Type B pancreatic cell (in vitro differentiated cells): ENCODE measurements at regions not wholly inside any gene's neighbourhood (a gene's known extent, or its start where the extent isn't known, plus 50 kb on each side); places are given as distances from the start of the nearest gene placed in this dataset.

Experiments used
- DNase-seq: peaks from one replicate; pipeline ENCODE4 v3.0.0; 2021; ENCODE audit warnings: mixed read lengths; ENCODE audit not compliant: unreplicated experiment; ENCODE audit errors: extremely low spot score
- H3K27ac Mint-ChIP-seq: 2 replicates; pipeline ENCODE4 v1.8.0; 2021; ENCODE audit warnings: mild to moderate bottlenecking, mixed read lengths
- H3K27me3 Mint-ChIP-seq: 2 replicates; pipeline ENCODE4 v1.8.0; 2021; ENCODE audit warnings: mixed read lengths
- H3K36me3 Mint-ChIP-seq: 2 replicates; pipeline ENCODE4 v1.8.0; 2021; ENCODE audit warnings: mixed read lengths
- H3K4me1 Mint-ChIP-seq: one replicate; pipeline ENCODE4 v1.8.0; 2021; ENCODE audit warnings: mixed read lengths; ENCODE audit not compliant: unreplicated experiment
- H3K4me3 Mint-ChIP-seq: 2 replicates; pipeline ENCODE4 v1.8.0; 2021; ENCODE audit warnings: mild to moderate bottlenecking, mixed read lengths
- H3K9me3 Mint-ChIP-seq: 2 replicates; pipeline ENCODE4 v1.8.0; 2021; ENCODE audit warnings: mixed read lengths
- CTCF ChIP-seq: fragments of 200-600 bp; sonication (generic); conservative IDR thresholded peaks from 2 replicates; pipeline ENCODE4 v1.5.0; 2021; ENCODE audit warnings: antibody characterized with exemption, mild to moderate bottlenecking

DNA sequence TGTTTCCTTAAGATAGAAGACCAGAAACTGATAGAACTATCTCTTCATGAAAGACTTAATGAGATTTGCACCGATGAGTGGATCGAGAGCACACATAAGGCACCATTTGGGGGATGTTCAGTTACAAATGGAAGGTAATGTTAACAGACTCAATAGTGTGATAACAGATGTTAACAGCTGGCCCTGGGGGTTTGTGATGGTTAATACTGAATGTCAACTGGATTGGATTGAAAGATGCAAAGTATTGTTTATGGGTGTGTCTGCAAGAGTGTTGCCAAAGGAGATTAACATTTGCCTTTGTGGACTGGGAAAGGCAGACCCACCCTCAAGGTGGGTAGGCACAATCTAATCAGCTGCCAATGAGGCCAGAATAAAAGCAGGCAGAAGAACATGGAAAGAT is 130.5 kb upstream of the DGKB start:
- H3K36me3 Mint-ChIP-seq, result no peaks in the 10 kb centered on the region
- H3K9me3 Mint-ChIP-seq, result no peaks in the 10 kb centered on the region
- DNase-seq, result no peak
- H3K4me3 Mint-ChIP-seq, result no peak overlapping the region
- no peaks in the 10 kb centered on the region for H3K4me1 Mint-ChIP-seq
- no peak for TF ChIP-seq CTCF
- H3K27ac Mint-ChIP-seq, result no peak overlapping the region
- peaks cover 5% of the 10 kb centered on the region for H3K27me3 Mint-ChIP-seq

DNA sequence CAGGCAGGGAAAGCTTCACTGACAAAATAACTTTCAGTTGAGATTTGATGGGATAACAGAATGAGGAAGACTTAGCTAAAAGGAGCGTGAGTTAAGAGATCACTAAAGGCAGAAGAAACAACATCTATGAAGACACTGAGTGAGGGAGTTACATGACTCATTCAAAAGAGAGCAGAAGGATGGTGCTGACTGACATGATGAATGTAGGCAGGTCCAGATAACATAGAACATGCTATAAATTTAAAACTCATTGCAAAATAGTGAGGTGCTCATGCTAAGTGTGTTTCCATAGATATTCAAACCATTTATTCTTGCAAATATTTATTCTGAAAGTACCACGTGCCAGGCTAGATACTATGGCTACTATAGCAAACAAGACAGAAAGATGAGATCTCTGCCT is 116.4 kb upstream of the DGKB start:
- Mint-ChIP-seq H3K4me3 (no peak overlapping the region), H3K9me3 (no peaks in the 10 kb centered on the region), H3K36me3 (no peaks in the 10 kb centered on the region), H3K27me3 (no peaks in the 10 kb centered on the region), H3K27ac (no peak overlapping the region), H3K4me1 (peaks cover 7% of the 10 kb centered on the region)
- DNase-seq, result no peak
- no peak for TF ChIP-seq CTCF

- Mint-ChIP-seq H3K36me3 (no peaks in the 10 kb centered on the region), H3K9me3 (no peaks in the 10 kb centered on the region), H3K4me3 (peak overlapping the region; percentile 3), H3K4me1 (peaks cover 7% of the 10 kb centered on the region), H3K27ac (no peak overlapping the region), H3K27me3 (no peaks in the 10 kb centered on the region)
- TF ChIP-seq CTCF, result no peak
- DNase-seq, result no peak
These were observed 114.2 kb upstream of the DGKB start for GRCh38 chr7:15016766-15017165.

DNA sequence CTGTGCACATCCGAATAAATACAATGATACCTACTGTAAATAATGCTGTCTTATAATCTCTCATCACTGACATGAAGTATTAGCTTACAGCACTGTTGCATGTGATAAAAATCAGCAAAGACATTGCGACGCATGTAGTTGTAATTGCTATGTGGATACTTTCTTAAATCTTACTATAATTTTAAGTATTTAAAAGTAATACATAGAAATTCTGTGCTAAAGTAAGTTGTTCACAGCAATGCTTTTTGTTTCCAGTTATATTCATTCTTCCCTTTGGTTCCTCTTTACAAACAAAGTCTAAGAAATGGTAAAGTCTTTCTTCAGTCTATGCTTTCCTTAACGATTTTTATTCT is 113.7 kb upstream of the DGKB start:
- TF ChIP-seq CTCF, result peak; percentile 47
- no peaks in the 10 kb centered on the region for H3K27me3 Mint-ChIP-seq
- H3K9me3 Mint-ChIP-seq, result no peaks in the 10 kb centered on the region
- peaks cover 7% of the 10 kb centered on the region for H3K4me1 Mint-ChIP-seq
- no peak for DNase-seq
- H3K27ac Mint-ChIP-seq, result no peak overlapping the region
- H3K4me3 Mint-ChIP-seq, result peak overlapping the region; percentile 81
- H3K36me3 Mint-ChIP-seq, result no peaks in the 10 kb centered on the region

DNA sequence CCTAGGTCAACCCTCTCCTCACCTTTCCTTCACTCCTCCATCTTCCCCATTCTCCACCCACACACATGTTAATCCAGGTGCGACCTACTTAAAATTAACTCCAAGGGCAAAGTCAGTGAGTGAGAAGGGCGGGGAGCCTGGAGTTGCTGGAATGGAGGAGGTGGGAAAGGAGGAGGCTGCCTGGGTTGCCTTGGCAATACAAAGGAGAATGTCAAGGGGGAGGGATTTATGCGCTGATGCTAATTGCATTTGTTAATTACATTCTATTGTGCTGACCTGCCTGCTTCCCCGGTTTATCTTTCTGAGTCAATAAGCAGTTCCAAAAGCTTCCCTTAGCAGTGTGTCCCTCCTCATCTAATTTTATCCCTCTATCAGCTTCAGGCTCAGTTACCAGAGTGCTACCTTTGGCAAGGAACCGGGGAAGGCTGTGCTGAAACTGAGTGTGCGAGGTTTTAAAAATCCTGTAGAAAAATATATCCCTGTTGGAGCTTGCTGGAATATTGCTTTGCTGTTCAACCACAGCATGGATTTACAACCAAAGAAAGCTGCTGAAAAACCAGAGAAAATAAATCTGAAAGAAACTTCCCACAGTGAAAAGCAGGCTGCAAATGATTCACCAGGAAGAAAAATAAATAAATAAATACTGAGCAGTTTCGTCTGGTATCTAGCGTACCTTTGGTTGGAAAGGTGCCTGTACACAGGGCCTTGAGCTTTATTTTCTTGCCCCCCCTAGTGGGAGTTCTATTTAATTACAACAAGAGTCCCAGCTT is 113.2 kb upstream of the DGKB start:
- Mint-ChIP-seq H3K36me3 (no peaks in the 10 kb centered on the region), H3K27me3 (no peaks in the 10 kb centered on the region), H3K4me3 (peak overlapping the region; percentile 81), H3K4me1 (peaks cover 7% of the 10 kb centered on the region), H3K9me3 (no peaks in the 10 kb centered on the region), H3K27ac (peak overlapping the region; percentile 72)
- no peak for DNase-seq
- TF ChIP-seq CTCF, result peak; percentile 89
